ENCODE measurements at regions not wholly inside any gene's neighbourhood (a gene's known extent, or its start where the extent isn't known, plus 50 kb on each side); places are given as distances from the start of the nearest gene placed in this dataset.
"Not testable (repeated sequence)": the region's sequence is repeated elsewhere in the genome, so short reads cannot be mapped to it uniquely, and the experiment has no call there.

DNA sequence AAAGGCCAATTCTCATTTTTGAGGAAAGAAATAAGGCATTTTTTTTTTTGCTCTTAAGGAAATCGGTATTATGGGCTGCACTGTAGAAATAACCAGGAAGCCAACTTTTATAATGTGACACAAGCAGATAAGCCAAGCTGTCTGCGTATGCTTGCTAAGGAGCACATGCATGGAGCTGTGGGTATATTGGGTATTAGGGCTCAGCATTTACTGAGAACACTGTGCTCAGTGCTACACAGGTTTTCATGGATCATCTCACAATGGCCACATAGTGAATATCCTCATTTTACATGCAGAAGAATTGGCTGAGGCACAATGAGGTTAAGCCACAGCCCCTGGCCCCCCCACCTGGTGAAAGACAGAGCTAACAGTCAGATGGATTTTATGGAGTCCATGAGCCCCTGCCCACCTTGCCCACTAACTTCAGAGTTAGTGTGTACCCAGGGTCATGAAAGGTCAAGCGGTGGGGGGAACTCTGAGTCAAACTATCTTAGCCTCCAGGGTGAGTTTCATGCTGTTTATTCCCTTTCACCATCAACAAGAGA, 204.8 kb downstream of the SPATA31A6 start:
- no peak for DNase-seq (ENCODE audit: low spot score)
- no peak for ATAC-seq (ENCODE audit: low FRiP score)
- TF ChIP-seq, protein P1, sequence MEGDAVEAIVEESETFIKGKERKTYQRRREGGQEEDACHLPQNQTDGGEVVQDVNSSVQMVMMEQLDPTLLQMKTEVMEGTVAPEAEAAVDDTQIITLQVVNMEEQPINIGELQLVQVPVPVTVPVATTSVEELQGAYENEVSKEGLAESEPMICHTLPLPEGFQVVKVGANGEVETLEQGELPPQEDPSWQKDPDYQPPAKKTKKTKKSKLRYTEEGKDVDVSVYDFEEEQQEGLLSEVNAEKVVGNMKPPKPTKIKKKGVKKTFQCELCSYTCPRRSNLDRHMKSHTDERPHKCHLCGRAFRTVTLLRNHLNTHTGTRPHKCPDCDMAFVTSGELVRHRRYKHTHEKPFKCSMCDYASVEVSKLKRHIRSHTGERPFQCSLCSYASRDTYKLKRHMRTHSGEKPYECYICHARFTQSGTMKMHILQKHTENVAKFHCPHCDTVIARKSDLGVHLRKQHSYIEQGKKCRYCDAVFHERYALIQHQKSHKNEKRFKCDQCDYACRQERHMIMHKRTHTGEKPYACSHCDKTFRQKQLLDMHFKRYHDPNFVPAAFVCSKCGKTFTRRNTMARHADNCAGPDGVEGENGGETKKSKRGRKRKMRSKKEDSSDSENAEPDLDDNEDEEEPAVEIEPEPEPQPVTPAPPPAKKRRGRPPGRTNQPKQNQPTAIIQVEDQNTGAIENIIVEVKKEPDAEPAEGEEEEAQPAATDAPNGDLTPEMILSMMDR (IDR thresholded peaks at IDR 0.05): no peak

DNA sequence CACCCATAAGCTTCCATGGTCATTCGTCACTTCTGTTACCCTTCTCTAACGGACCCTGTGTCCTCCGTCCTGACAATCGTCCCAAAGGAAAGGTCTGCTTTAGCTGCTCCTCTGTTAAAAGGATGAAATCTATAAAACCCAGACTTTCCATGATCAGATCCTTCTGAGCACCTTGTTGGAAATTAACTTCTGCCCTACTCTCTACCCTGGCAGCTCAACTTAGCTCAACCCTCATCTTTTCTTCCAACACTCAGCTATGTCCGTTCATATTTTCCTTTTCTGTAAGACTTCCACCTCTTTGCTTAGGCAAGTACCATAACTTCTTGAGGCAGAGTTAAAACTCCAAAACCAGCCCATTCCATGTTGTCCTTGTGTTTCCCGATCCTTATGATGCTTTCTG, 205.4 kb downstream of the SPATA31A6 start:
- ATAC-seq (ENCODE audit: low FRiP score) (no peak), DNase-seq (ENCODE audit: low spot score) (no peak)
- TF ChIP-seq, protein P1 (IDR thresholded peaks at IDR 0.05): no peak

GRCh38 chr9:42392773-42393455, 209.5 kb downstream of the SPATA31A6 start:
- not testable (repeated sequence) for DNase-seq (ENCODE audit: low spot score); ATAC-seq (ENCODE audit: low FRiP score)

DNA sequence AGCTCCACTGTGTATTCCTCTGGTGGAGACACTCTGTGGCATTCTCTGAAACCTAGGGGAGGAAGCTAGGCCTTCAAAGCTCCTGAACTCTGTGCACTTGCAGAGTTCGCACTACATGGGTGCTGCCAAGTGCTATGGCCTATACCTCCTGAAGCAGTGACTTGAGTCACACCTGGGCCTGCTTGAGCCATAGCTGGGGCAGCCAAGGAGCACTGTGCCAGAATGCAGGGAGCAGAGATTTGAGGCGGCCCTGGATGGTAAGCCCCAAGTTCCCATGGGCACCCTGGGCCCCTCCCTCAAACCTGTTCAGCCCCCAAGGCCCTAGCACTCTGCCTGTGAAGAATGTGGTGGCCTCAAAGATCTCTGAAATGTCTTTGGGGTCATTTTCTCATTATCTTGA, 212.9 kb downstream of the SPATA31A6 start:
- ATAC-seq (ENCODE audit: low FRiP score): peak; percentile 26
- TF ChIP-seq, protein P1 (IDR thresholded peaks at IDR 0.05): no peak
- DNase-seq (ENCODE audit: low spot score): no peak

DNA sequence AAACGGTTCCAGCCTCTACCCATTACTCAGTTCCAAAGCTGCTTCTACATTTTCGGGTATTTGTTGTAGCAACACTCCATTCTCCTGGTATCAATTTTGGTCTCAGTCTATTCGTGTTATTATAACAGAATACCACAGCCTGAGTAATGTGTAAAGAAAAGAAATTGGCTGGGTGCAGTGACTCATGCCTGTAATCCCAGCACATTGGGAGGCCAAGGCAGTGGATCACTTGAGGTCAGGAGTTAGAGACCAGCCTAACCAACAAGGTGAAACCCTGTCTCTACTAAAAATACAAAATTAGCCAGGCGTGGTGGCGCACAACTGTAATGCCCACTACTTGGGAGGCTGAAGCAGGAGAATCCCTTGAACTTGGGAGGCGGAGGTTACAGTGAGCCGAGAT, 213.9 kb downstream of the SPATA31A6 start:
- ATAC-seq (ENCODE audit: low FRiP score): peak; percentile 31
- not testable (repeated sequence) for DNase-seq (ENCODE audit: low spot score)

DNA sequence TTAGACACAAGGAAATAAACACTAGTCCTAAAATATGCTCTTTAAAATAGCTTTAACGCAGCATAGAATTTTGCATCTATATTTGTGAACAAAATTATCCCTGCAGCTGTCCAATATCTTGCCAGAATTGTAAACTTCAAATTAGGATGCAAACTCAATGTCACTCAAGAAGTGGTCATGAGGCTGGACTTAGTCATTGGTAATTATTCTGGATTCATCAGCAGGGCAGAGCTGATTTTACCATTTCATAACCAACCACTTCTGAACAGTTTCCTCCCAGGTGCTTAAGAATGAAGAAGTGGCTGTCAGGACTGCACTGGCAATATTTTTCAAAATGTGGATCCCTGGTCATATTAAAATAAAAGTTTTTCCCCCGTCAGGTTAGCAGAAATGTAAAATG, 219.5 kb downstream of the SPATA31A6 start:
- ATAC-seq (ENCODE audit: low FRiP score); DNase-seq (ENCODE audit: low spot score): not testable (repeated sequence)

DNA sequence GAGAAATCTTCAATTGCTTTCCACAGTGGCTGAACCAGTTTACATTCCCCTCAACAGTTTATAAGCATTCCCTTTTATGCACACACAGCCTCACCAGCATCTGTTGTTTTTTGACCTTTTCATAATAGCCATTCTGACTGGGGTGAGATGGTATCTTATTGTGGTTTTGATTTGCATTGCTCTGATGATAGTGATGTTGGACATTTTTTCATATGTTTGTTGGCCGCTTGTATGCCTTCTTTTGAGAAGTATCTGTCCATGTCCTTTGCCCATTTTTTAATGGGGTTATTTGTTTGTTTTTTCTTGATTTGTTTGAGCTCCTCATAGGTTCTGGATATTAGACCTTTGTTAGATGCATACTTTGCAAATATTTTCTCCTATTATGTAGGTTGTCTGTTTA, 226.1 kb downstream of the SPATA31A6 start:
- ATAC-seq (ENCODE audit: low FRiP score); DNase-seq (ENCODE audit: low spot score): not testable (repeated sequence)

- not testable (repeated sequence) for ATAC-seq (ENCODE audit: low FRiP score); DNase-seq (ENCODE audit: low spot score)
These were observed 228.9 kb downstream of the SPATA31A6 start for GRCh38 chr9:42412354-42412753.

DNA sequence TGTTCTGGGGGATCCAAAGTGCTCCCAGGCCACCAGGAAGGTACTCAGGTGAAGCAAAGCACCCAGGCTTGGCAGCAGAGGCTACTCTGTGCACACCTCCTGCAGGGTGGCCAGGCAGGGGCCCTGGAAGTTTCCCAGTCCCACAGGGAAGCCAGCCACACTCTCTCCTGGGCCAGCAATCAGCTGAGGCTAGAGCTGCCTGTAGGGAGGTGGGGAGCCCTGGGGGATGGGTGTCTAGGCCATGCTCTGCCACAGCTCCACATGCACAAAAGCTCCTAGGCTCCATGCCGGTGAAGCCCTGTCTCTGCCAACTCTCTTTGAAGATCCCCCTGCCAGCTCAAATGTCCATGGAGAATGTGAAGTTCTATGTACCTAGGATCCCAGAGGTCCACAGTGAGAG, 231.4 kb downstream of the SPATA31A6 start:
- ATAC-seq (ENCODE audit: low FRiP score): peak; percentile 51
- DNase-seq (ENCODE audit: low spot score): not testable (repeated sequence)

- not testable (repeated sequence) for ATAC-seq (ENCODE audit: low FRiP score); DNase-seq (ENCODE audit: low spot score)
These were observed 236.2 kb downstream of the SPATA31A6 start for GRCh38 chr9:42419652-42420051.

- DNase-seq (ENCODE audit: low spot score); ATAC-seq (ENCODE audit: low FRiP score): not testable (repeated sequence)
These were observed 236.9 kb downstream of the SPATA31A6 start for GRCh38 chr9:42420324-42420723.

DNA sequence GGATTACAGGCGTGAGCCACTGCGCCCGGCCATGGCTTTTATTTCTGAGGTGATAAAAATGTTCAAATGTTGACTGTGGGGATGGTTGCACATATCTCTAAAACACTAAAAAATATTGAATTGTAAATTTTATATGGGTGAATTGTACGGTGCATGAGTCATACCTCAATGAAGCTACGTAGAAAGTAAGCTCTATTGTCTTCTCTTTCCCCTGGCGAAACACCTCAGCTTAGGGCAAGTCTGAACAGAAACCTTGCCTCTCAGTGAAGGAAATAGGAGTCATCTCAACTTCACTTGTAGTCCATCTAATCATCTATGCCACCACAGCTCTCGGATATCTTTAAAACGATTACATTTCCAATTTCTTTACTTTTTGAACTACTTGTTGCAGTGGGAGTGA, 238.2 kb downstream of the SPATA31A6 start:
- ATAC-seq (ENCODE audit: low FRiP score); DNase-seq (ENCODE audit: low spot score): not testable (repeated sequence)

DNA sequence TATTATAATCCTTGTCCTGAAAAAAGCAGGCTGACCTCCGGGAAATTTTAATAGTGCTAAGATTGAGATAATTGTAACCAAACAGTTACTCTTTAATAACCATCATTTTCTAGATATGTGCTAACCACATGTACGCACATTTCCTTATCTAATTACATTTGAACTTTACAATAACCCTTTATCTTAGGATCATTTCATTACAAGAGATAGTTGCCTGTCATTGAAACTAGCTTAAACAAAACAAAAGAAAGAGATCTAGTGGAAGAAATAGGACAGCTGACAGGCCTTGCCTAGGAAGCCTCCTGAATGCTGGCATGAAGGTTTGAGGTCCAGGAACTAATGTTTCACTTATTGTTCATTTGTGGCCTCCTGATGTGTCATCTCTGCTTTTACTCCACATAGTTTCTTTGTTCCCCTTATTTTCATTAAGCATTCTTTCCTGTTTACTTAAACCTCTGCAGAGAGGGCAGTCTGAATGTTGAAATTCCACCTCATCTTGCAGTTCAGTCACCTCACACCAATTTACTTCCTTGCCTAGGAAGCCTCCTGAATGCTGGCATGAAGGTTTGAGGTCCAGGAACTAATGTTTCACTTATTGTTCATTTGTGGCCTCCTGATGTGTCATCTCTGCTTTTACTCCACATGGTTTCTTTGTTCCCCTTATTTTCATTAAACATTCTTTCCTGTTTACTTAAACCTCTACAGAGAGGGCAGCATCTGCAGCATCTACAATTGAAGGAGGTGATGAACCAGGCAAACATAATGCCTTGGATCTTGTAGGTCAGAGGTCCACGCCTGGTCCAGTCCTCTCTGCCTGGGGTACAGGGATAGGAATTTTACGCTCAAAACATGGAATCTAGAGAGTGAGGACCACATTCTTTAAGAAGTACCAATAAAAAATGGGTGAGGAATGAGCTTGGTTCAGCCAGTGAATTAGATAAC, 247.5 kb downstream of the SPATA31A6 start:
- DNase-seq (ENCODE audit: low spot score); ATAC-seq (ENCODE audit: low FRiP score): not testable (repeated sequence)

- ATAC-seq (ENCODE audit: low FRiP score): not testable (repeated sequence)
These were observed 248.2 kb downstream of the SPATA31A6 start for GRCh38 chr9:42431616-42432010.

GRCh38 chr9:42434844-42435714, 251.6 kb downstream of the SPATA31A6 start:
- peak; percentile 40 for ATAC-seq (ENCODE audit: low FRiP score)
- DNase-seq (ENCODE audit: low spot score): not testable (repeated sequence)

More at GRCh38 chr9:42431616-42432010, 248.2 kb downstream of the SPATA31A6 start:
- DNase-seq (ENCODE audit: low spot score): not testable (repeated sequence)

All from omental fat pad (tissue), 3 donors.